ENCODE measurements at regions not wholly inside any gene's neighbourhood (a gene's known extent, or its start where the extent isn't known, plus 50 kb on each side); places are given as distances from the start of the nearest gene placed in this dataset.

DNA sequence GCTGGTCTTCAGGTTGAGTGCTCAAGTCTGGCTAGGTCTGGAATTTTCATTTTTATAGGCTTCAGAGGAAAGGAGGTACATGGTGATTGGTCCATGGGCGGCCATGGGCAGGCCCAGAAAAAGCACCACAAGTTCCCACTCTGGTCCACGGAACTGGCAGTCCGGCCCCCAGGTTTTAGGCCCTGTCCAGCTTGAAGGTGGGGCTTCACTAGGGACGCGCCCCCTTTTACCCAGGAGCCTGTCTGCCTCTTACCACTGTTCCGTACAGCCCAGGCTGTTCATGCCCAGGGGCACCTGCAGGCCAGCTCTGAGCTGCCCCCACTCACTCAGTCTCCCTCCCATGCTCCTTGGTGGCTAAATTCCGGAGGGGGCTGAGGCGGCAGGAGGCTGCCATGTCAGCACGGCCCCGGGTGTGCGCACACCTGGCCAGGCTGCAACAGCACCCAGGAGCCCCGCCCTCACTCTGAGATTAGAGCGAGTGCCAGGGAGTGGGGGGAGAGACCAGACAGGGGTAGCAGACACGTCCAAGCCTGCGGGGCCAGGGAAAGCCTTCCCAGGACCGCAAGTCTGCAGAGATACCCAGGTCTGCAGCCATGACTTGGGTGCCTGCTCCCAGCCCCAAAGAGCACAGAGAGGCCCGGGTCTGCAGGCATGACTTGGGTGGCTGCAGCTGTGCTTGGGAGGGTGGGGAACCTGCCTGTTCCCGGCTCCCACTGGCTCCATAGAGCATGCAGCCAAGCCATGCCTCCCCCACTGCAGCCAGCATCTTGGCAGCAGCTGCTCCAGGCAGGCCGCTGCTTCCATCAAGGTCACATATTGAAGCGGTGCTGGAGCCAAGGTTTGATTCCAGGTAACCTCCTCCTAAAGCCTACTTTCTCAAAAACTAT, 390.2 kb upstream of the SGCD start:
- no peak for DNase-seq

GRCh38 chr5:155938051-155938450, 388.9 kb upstream of the SGCD start:
- DNase-seq = no peak

DNA sequence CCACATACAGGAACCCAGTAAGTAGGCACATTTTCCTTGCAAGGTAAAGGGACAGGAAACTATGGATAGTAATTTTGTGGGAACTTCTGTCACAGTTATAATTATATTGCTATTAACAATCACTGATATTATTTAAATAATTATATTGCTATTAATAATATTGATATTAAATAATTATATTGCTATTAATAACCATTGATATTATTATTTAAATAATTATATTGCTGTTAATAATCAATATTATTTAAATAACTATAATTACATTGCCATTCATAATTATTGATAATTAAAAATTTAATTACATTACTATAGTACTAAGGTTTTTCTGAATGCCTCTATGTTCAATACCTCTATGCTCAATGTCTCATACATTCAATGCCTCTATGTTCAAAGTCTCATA, 385.6 kb upstream of the SGCD start:
- DNase-seq = no peak

DNA sequence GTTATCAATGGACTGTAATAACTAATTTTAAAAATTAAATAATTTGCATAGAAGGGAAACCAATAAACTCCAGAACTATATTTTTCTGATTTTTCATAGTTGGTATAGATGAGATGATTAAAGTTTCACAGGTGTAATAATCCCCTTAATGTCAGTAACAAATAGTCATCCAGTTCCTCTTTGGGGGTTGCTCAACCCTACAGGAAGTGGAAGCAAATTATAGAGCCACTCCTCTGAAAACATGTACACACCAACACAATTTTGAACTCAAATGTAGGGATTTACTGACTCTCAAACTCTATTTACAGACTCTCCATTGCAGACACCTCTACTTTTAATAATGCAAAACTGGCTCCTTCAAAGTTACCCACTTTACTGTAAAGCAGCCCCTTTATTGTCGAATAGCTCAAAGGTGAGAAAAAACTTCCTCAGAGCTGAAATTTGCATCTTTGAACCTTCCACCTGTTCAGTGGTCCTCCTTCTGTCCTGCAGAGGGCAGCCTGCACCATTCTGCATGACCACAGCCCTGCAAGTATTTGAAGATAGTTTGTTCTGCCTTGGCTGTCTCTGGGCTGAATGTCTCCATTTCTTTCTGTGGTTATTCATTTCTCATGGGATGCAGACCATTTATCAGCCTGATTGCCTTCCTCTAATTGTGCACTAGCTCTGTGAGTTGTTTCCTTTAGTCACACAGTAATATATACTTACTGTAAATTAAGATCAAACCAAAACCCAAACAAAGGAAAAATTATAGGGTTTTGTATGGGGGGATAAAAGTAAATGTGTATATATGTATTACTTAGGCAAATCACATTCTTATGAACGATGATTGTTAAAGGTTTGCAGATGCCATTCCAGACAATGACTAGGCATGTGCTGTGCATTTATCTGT, 383.2 kb upstream of the SGCD start:
- DNase-seq = peak; percentile 22 to 44

- no peak for DNase-seq
Measured at GRCh38 chr5:155947394-155948062, 379.4 kb upstream of the SGCD start.

- no peak for DNase-seq
Measured at GRCh38 chr5:155948576-155948975, 378.4 kb upstream of the SGCD start.

DNA sequence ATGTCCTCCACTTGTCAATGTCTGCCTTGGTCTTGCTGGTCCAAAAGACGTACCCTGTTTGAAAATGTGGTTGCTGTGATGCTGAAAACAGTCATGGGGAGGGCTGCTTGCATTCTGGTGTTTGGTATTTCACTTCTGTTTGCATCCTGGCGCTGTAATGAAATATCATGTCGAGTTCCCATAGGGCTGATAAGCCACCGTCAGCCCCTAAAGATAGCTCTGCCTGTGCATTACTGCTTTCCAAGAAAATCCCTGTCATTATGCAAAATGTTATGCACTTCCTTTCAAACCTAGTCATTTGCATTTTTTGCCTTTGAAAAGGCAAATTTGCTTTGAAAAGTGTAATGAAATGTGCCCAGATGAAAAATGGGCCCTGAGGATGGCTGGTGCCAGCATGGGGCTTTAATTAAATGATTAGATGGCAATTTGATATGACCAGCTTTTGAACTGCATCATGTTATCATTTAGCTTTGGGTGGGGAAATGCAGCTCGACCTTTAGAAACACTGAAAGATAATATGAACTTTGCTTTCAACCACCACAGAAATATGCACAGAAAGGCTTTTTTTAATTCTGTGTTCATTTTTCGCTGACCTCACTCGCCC, 374.4 kb upstream of the SGCD start:
- no peak for DNase-seq

- no peak for DNase-seq
Measured at GRCh38 chr5:155953335-155953734, 373.6 kb upstream of the SGCD start.

- DNase-seq = no peak
Measured at GRCh38 chr5:155954701-155955445, 372.1 kb upstream of the SGCD start.

- no peak for DNase-seq
Measured at GRCh38 chr5:155957884-155958283, 369.1 kb upstream of the SGCD start.

DNA sequence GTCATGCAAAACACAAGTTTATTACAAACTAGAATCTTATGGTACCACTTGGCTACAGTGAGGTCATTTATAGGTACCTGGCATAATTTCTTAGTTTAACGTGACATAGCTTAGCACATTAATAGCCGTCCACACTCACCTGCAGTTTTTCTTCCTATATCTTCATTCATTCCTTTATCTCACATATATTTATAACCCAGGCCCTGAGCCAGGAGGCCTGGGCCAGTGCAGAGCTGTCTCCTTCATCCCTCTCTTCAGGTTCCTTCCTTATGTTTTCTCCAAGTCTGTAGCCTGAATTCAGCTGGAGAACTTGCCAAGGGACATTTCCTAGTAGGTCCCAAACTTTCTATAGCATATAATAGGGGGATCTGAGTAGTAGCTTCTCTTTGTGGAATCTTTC, 367.9 kb upstream of the SGCD start:
- no peak for DNase-seq

DNA sequence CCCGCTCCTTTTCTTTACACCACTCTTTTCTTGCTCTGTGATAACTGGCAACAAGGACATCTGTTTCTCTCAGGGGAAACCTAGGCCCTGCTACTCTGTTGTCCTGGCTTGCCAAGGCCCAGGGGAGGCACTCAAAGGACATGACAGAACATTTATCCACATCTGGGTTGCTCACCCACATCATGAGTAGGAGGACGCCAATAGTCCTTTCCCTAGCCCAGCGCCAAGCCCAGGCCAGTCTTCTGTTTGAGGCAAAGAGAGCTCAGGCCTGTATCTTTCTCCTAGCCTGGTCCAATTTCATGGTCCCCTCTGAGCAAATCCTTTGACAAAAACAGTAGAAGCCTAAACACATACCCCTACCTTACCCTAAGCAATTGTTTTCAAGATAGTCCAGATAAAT, 366.8 kb upstream of the SGCD start:
- no peak for DNase-seq

- DNase-seq = no peak
Measured at GRCh38 chr5:155969537-155969936, 357.4 kb upstream of the SGCD start.

- no peak for DNase-seq
Measured at GRCh38 chr5:155974369-155974768, 352.6 kb upstream of the SGCD start.

DNA sequence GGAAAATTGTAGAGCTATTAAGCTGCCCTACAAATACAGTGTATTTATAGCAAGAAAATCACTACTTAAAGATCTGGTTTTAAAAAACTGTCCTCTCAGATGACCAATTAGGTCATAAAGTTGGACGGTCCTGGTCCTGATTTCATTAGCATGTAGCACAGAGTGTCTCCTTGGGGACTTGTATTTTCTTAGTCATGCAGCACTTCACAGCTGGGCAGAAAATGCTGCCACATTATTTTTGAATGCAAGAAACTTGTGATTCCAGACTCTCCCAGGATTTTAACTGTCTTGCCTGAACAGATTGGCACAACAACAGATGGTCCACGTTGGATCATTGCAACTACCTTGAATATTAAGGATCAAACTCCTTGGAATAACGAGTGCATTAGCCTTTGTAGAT, 348.1 kb upstream of the SGCD start:
- peak in 1 of 2 donors; percentile 12 for DNase-seq

- no peak for DNase-seq
Measured at GRCh38 chr5:155982354-155982753, 344.6 kb upstream of the SGCD start.

DNA sequence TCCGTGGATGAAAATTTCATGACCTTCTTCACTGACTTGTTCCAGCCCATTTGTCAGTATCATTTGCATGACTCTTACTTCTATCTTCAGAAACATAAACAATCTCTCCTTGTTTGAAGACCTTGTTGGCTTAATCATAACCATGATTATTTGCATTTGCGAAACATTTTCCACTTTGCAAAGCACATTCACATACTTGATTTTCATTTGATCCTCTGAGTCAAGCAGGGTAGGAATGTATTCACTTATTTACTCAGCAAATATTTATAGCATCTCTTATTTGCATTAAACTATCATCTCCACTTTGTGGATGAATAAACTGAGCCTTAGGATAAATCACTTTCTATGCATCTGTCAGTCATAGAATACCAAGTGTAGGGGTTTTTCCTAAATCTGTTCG, 343.0 kb upstream of the SGCD start:
- DNase-seq = no peak

DNA sequence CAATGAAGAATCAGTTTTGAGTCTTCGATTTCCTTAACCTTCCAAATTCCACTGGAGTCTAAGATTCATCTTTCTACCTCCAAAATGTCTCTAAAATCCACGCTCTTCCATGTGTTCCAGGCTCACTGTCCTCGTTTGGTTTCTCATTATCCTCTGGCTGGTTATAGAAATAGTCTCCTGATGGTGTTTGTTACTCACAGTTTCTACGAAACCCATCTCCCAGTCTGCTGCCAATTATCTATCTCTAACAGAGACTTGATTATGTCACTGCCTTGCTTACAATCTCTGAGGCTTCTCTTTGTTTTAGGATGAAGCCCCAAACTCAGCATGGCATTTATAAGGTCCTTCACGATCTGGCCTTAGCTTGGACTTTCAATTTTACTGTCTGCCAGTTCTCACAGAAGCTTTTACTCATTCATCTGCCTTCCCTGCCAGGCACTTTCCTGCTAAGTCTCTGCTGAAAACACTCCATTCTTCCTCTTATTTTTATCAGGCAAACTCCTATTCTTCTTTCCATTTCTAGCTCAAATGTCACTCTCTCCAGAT, 339.6 kb upstream of the SGCD start:
- peak in 1 of 2 donors; percentile 40 for DNase-seq

DNA sequence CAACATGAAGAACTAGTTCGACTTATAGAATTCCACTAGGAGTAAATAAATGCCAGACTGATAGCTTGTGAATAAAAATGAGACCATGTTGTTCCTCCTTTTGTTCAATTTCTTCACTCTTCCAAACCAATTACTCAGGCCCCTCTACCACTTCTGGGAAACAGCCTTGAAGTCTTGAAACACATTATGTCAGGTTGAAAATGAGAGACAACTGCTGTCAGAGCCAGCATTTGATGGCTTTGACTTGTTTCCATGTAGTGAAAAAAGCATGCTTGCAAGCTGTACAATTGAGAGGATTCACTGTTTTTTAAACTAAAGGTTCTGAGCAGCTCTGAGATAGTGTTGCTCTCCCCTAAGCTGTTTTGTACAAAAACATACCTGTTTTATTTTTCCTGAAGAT, 337.1 kb upstream of the SGCD start:
- no peak for DNase-seq

DNA sequence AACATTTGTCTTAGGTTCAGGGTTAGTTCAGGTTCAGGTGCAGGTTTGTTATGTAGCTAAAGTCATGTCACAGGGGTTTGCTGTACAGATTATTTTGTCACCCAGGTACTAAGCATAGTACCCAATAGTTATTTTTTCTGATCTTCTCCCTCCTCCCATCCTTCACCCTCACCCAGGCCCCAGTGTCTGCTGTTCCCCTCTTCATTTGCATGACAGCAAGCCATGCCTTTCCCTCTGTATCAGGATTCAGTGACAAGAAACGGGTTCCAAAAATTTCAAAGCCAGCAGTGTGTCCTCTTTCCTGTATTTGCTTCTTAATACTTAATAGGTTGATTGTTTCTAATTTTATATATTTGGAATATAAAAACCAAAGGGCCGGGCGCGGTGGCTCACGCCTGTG, 330.8 kb upstream of the SGCD start:
- DNase-seq = no peak

DNA sequence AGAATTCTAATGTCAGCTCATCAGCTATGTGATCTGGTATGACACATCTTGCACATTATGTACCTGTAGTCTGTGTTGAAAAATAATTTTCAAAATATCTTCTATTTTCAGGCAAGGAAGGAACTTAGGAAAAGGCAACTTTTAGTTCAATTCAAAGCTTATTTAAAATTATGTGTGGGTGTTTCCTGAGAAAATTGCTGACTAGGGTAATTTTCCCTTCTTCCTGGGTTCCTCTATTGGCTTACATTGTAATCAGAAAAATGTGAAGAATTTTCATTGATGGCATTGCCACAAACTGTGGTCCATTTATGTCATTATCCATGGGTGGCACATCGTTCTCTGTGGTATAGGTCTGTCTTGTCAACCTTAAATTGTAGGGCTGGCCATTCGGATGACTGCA, 328.7 kb upstream of the SGCD start:
- no peak for DNase-seq

DNA sequence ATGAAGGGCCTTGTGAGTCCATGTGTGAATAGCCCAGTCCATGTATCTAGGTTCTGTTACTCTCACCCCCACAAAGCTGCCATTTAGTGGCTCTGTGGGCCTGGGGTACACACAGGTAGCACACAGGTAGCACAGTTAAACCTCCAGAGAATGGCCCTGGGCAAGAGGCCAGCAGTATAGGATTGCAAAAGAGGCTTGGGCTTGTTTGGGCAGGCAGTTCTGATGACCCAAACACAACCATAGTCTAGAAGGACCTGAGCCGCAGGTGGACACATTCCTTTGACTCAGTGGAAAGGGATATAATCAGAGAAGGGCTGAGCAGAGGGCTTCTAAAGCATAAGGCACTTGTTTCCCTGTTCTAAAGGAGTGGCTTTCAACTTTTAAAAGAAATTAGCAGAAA, 326.8 kb upstream of the SGCD start:
- no peak for DNase-seq
